Mesodermal cell (in vitro differentiated cells): ENCODE measurements at regions not wholly inside any gene's neighbourhood (a gene's known extent, or its start where the extent isn't known, plus 50 kb on each side); places are given as distances from the start of the nearest gene placed in this dataset.

Source experiments
- H3K27ac ChIP-seq: 2 replicates; pipeline ENCODE4 v1.7.0; 2013; ENCODE audit warnings: mild to moderate bottlenecking, low read depth, low read length, moderate library complexity; ENCODE audit not compliant: severe bottlenecking
- H3K36me3 ChIP-seq: 2 replicates; pipeline ENCODE4 v1.7.1; 2013; ENCODE audit warnings: mild to moderate bottlenecking, low read length, moderate library complexity; ENCODE audit not compliant: control insufficient read depth, insufficient read depth
- H3K4me1 ChIP-seq: one replicate; pipeline ENCODE4 v1.7.1; 2013; ENCODE audit warnings: mild to moderate bottlenecking, low read length; ENCODE audit not compliant: insufficient read depth, control insufficient read depth, poor library complexity, severe bottlenecking
- H3K4me3 ChIP-seq: 2 replicates; pipeline ENCODE4 v1.7.0; 2013; ENCODE audit warnings: low read length, control low read depth, mild to moderate bottlenecking; ENCODE audit not compliant: insufficient read depth, poor library complexity, severe bottlenecking; ENCODE audit errors: extremely low read depth
- H3K9me3 ChIP-seq: 2 replicates; pipeline ENCODE4 v1.7.1; 2013; ENCODE audit warnings: mild to moderate bottlenecking, low read length, moderate library complexity; ENCODE audit not compliant: control insufficient read depth
- WGBS, 2 experiments: methylation state at CpG; one replicate each; pipeline ENCODE4 v1.1.5; 2013; ENCODE audit warnings: missing lambda C conversion rate in 2 of 2; ENCODE audit not compliant: insufficient coverage in 2 of 2; 5-methylcytosine and 5-hydroxymethylcytosine counted together

- H3K27ac ChIP-seq, result no peak overlapping the region
- 90% methylated on average over 1 of the region's 1 CpG; no CpG with 5 or more reads in 1 of the 2 experiments for WGBS, 2 experiments
- H3K36me3 ChIP-seq, result no peaks in the 10 kb centered on the region
- no peak overlapping the region for H3K4me3 ChIP-seq
- no peaks in the 10 kb centered on the region for H3K4me1 ChIP-seq
- no peaks in the 10 kb centered on the region for H3K9me3 ChIP-seq
Observed at GRCh38 chrX:46398874-46399273, 146.3 kb downstream of the ZNF674 start.

GRCh38 chrX:46398126-46398525 is 147.1 kb downstream of the ZNF674 start:
- H3K36me3 ChIP-seq, result no peaks in the 10 kb centered on the region
- H3K27ac ChIP-seq, result no peak overlapping the region
- H3K4me3 ChIP-seq, result no peak overlapping the region
- WGBS, 2 experiments, result no CpG with 5 or more reads among the region's 1 CpG
- H3K9me3 ChIP-seq, result no peaks in the 10 kb centered on the region
- no peaks in the 10 kb centered on the region for H3K4me1 ChIP-seq

- Histone ChIP-seq H3K9me3 (no peaks in the 10 kb centered on the region), H3K36me3 (no peaks in the 10 kb centered on the region), H3K4me1 (no peaks in the 10 kb centered on the region), H3K4me3 (no peak overlapping the region), H3K27ac (no peak overlapping the region)
Observed at GRCh38 chrX:46386511-46386910, 158.7 kb downstream of the ZNF674 start.

GRCh38 chrX:46383006-46383405 is 162.2 kb downstream of the ZNF674 start:
- Histone ChIP-seq H3K9me3 (no peaks in the 10 kb centered on the region), H3K4me1 (no peaks in the 10 kb centered on the region), H3K27ac (no peak overlapping the region), H3K36me3 (no peaks in the 10 kb centered on the region), H3K4me3 (no peak overlapping the region)
- no CpG with 5 or more reads among the region's 2 CpGs for WGBS, 2 experiments

GRCh38 chrX:46382595-46382994 is 162.6 kb downstream of the ZNF674 start:
- no peak overlapping the region for H3K4me3 ChIP-seq
- 92% methylated on average over 2 of the region's 2 CpGs; no CpG with 5 or more reads in 1 of the 2 experiments for WGBS, 2 experiments
- no peaks in the 10 kb centered on the region for H3K36me3 ChIP-seq
- H3K27ac ChIP-seq, result no peak overlapping the region
- H3K4me1 ChIP-seq, result no peaks in the 10 kb centered on the region
- H3K9me3 ChIP-seq, result no peaks in the 10 kb centered on the region

GRCh38 chrX:46381630-46382029 is 163.6 kb downstream of the ZNF674 start:
- H3K36me3 ChIP-seq, result no peaks in the 10 kb centered on the region
- no peaks in the 10 kb centered on the region for H3K4me1 ChIP-seq
- H3K27ac ChIP-seq, result no peak overlapping the region
- whole genome bisulfite sequencing, 2 experiments, result no CpG with 5 or more reads among the region's 2 CpGs
- H3K4me3 ChIP-seq, result no peak overlapping the region
- H3K9me3 ChIP-seq, result no peaks in the 10 kb centered on the region

GRCh38 chrX:46380148-46380752 is 165.0 kb downstream of the ZNF674 start:
- H3K9me3 ChIP-seq, result no peaks in the 10 kb centered on the region
- H3K36me3 ChIP-seq, result no peaks in the 10 kb centered on the region
- H3K27ac ChIP-seq, result no peak overlapping the region
- 94% methylated on average over 2 of the region's 3 CpGs; no CpG with 5 or more reads in 1 of the 2 experiments for WGBS, 2 experiments
- no peak overlapping the region for H3K4me3 ChIP-seq
- no peaks in the 10 kb centered on the region for H3K4me1 ChIP-seq

GRCh38 chrX:46376246-46376885 is 168.9 kb downstream of the ZNF674 start:
- H3K4me1 ChIP-seq, result no peaks in the 10 kb centered on the region
- 19% methylated on average over 3 of the region's 4 CpGs; no CpG with 5 or more reads in 1 of the 2 experiments for WGBS, 2 experiments
- no peak overlapping the region for H3K4me3 ChIP-seq
- H3K36me3 ChIP-seq, result no peaks in the 10 kb centered on the region
- H3K9me3 ChIP-seq, result no peaks in the 10 kb centered on the region
- H3K27ac ChIP-seq, result no peak overlapping the region

GRCh38 chrX:46375831-46376230 is 169.4 kb downstream of the ZNF674 start:
- no peaks in the 10 kb centered on the region for H3K4me1 ChIP-seq
- H3K9me3 ChIP-seq, result no peaks in the 10 kb centered on the region
- no CpG with 5 or more reads among the region's 3 CpGs for WGBS, 2 experiments
- no peaks in the 10 kb centered on the region for H3K36me3 ChIP-seq
- H3K27ac ChIP-seq, result no peak overlapping the region
- H3K4me3 ChIP-seq, result no peak overlapping the region

- WGBS, 2 experiments, result no CpG with 5 or more reads among the region's 1 CpG
Observed at GRCh38 chrX:46374371-46374770, 170.8 kb downstream of the ZNF674 start.

GRCh38 chrX:46367491-46367890 is 177.7 kb downstream of the ZNF674 start:
- WGBS, 2 experiments, result no CpG with 5 or more reads among the region's 2 CpGs
- H3K9me3 ChIP-seq, result no peaks in the 10 kb centered on the region
- no peaks in the 10 kb centered on the region for H3K36me3 ChIP-seq
- H3K4me3 ChIP-seq, result no peak overlapping the region
- no peak overlapping the region for H3K27ac ChIP-seq
- H3K4me1 ChIP-seq, result no peaks in the 10 kb centered on the region

More at GRCh38 chrX:46374371-46374770, 170.8 kb downstream of the ZNF674 start:
- no peaks in the 10 kb centered on the region for H3K4me1 ChIP-seq
- no peaks in the 10 kb centered on the region for H3K36me3 ChIP-seq
- no peak overlapping the region for H3K27ac ChIP-seq
- no peaks in the 10 kb centered on the region for H3K9me3 ChIP-seq
- H3K4me3 ChIP-seq, result no peak overlapping the region
